Left lung (tissue), 4 donors: ENCODE measurements at regions not wholly inside any gene's neighbourhood (a gene's known extent, or its start where the extent isn't known, plus 50 kb on each side); places are given as distances from the start of the nearest gene placed in this dataset.

ENCODE experiments used
- ATAC-seq: fragments of 200-7000 bp; cut with Tn5 transposase; one replicate; pipeline ENCODE4 v1.9.1; 2020; ENCODE audit warnings: moderate library complexity
- DNase-seq, 4 donors: peaks; one replicate each; pipeline ENCODE4 v3.0.0-alpha.2; 2013 to 2020
- H3K27ac ChIP-seq, 2 donors: fragments of 200-600 bp; sonication (generic) in 1 of 2; one replicate each; pipeline versions ENCODE4 v1.5.0 to v1.8.0; 2020 to 2021
- H3K27me3 ChIP-seq, 2 donors: fragments of 200-600 bp; sonication (generic) in 1 of 2; one replicate each; pipeline versions ENCODE4 v1.5.0 to v1.8.0; 2020 to 2021
- H3K36me3 ChIP-seq, 2 donors: fragments of 200-600 bp; sonication (generic) in 1 of 2; one replicate each; pipeline versions ENCODE4 v1.5.0 to v1.8.0; 2020 to 2021
- H3K4me1 ChIP-seq, 2 donors: fragments of 200-600 bp; one replicate each; pipeline ENCODE4 v1.8.0; 2021
- H3K4me3 ChIP-seq, 2 donors: fragments of 200-600 bp; sonication (generic) in 1 of 2; one replicate each; pipeline versions ENCODE4 v1.5.0 to v1.8.0; 2020 to 2021; ENCODE audit warnings: mild to moderate bottlenecking in 1 of 2
- H3K9me3 ChIP-seq, 2 donors: fragments of 200-600 bp; sonication (generic) in 1 of 2; one replicate each; pipeline versions ENCODE4 v1.5.0 to v1.8.0; 2020 to 2021
- CTCF ChIP-seq, 2 donors: fragments of 200-600 bp; sonication (generic) in 1 of 2; IDR thresholded peaks; one replicate each; pipeline versions ENCODE4 v1.5.0 to v1.8.0; 2021; ENCODE audit warnings: antibody characterized with exemption in 2 of 2
- intact Hi-C, 2 donors: fragments of 100-400 bp; cut with DNase I; formaldehyde crosslinking; loops; one replicate each; pipeline versions ENCODE4 v1.11.2 to v1.14.2; 2022
- donor health status: DM: no; HTN: yes; CAD: no.
- donor health status: DM: no; HTN: no; CAD: no.

DNA sequence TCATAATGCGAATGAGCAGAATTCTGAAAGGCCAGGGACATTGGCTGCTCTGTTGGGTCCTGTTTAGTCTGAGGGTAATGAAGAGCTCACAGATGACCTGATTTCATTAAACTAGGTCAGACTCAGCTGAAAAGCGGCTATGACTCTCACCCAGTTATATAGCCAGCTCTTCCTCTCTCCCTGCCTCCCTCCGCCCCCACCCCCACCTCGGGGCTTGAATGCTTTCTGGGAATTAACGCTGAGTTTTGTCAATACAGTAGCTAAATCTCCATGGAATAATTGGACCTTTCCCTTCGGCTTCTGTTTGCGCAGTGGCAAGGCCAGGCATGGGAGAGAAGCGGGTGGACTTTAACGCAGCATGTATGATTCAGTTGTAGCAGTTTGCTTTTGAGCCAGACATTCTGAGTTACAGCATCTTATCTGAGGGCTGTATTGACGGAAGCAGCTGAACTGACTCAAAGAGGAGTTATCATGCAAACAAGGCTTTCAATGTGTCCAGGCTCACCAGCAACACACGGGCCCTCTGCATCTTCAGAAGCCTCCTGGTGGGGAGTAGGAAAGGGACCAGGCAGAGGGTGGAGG is 110.6 kb downstream of the MYCN start:
- no peaks in the 10 kb centered on the region for H3K27me3 ChIP-seq
- no peaks in the 10 kb centered on the region for H3K9me3 ChIP-seq
- no peaks in the 10 kb centered on the region for H3K4me1 ChIP-seq
- no peak overlapping the region for H3K27ac ChIP-seq
- DNase-seq (no peak), ATAC-seq (no peak)
- no peaks in the 10 kb centered on the region for H3K36me3 ChIP-seq
- TF ChIP-seq CTCF (IDR thresholded peaks at IDR 0.05) = no peak
- intact Hi-C loops = no loop called here
- no peak overlapping the region for H3K4me3 ChIP-seq

GRCh38 chr2:16050261-16050907 is 110.0 kb downstream of the MYCN start:
- no peak for TF ChIP-seq CTCF (IDR thresholded peaks at IDR 0.05)
- Histone ChIP-seq H3K36me3 (no peaks in the 10 kb centered on the region), H3K4me1 (no peaks in the 10 kb centered on the region), H3K9me3 (no peaks in the 10 kb centered on the region), H3K27me3 (no peaks in the 10 kb centered on the region), H3K4me3 (no peak overlapping the region), H3K27ac (no peak overlapping the region)
- DNase-seq = no peak
- intact Hi-C loops = no loop called here
- no peak for ATAC-seq

- DNase-seq = no peak
- H3K27ac ChIP-seq = no peak overlapping the region
- intact Hi-C loops = no loop called here
These were observed 109.1 kb downstream of the MYCN start for GRCh38 chr2:16049406-16049805.

GRCh38 chr2:16048466-16048865 is 108.1 kb downstream of the MYCN start:
- intact Hi-C loops = no loop called here
- no peak overlapping the region for H3K4me3 ChIP-seq
- no peak overlapping the region for H3K27ac ChIP-seq
- no peak for TF ChIP-seq CTCF (IDR thresholded peaks at IDR 0.05)
- H3K36me3 ChIP-seq = no peaks in the 10 kb centered on the region
- H3K9me3 ChIP-seq = no peaks in the 10 kb centered on the region
- no peak for ATAC-seq
- no peak for DNase-seq
- no peaks in the 10 kb centered on the region for H3K4me1 ChIP-seq
- no peaks in the 10 kb centered on the region for H3K27me3 ChIP-seq

More at GRCh38 chr2:16049406-16049805, 109.1 kb downstream of the MYCN start:
- TF ChIP-seq CTCF (IDR thresholded peaks at IDR 0.05) = no peak
- Histone ChIP-seq H3K36me3 (no peaks in the 10 kb centered on the region), H3K4me1 (no peaks in the 10 kb centered on the region), H3K27me3 (no peaks in the 10 kb centered on the region), H3K4me3 (no peak overlapping the region), H3K9me3 (no peaks in the 10 kb centered on the region)
- ATAC-seq = no peak

GRCh38 chr2:16047701-16048100 is 107.4 kb downstream of the MYCN start:
- no peak for TF ChIP-seq CTCF (IDR thresholded peaks at IDR 0.05)
- intact Hi-C loops = no loop called here
- no peaks in the 10 kb centered on the region for H3K4me1 ChIP-seq

More at GRCh38 chr2:16047701-16048100, 107.4 kb downstream of the MYCN start:
- ATAC-seq = no peak
- no peaks in the 10 kb centered on the region for H3K27me3 ChIP-seq
- H3K36me3 ChIP-seq = no peaks in the 10 kb centered on the region
- no peak for DNase-seq
- no peak overlapping the region for H3K27ac ChIP-seq
- no peaks in the 10 kb centered on the region for H3K9me3 ChIP-seq
- H3K4me3 ChIP-seq = no peak overlapping the region
